Tibial nerve (tissue), 4 donors: ENCODE measurements at regions not wholly inside any gene's neighbourhood (a gene's known extent, or its start where the extent isn't known, plus 50 kb on each side); places are given as distances from the start of the nearest gene placed in this dataset.

Source experiments
- DNase-seq, 2 donors: peaks; one replicate each; pipeline ENCODE4 v3.0.0-alpha.2; 2019; ENCODE audit warnings: low spot score in 2 of 2
- H3K27ac ChIP-seq, 4 donors: fragments of 200-600 bp; sonication (generic) in 3 of 4; one replicate each; pipeline ENCODE4 v1.5.1; 2017 to 2019; ENCODE audit warnings: mild to moderate bottlenecking in 1 of 4
- H3K27me3 ChIP-seq, 2 donors: fragments of 200-600 bp; sonication (generic) in 1 of 2; one replicate each; pipeline versions ENCODE4 v1.5.1 to v1.6.0; 2017 to 2019
- H3K36me3 ChIP-seq, 3 donors: fragments of 200-600 bp; sonication (generic); one replicate each; pipeline ENCODE4 v1.5.1; 2018 to 2019
- H3K4me1 ChIP-seq, 4 donors: fragments of 200-600 bp; sonication (generic) in 3 of 4; one replicate each; pipeline ENCODE4 v1.5.1; 2017 to 2019
- H3K4me3 ChIP-seq, 4 donors: fragments of 200-600 bp; sonication (generic) in 3 of 4; one replicate each; pipeline ENCODE4 v1.5.1; 2017 to 2019; ENCODE audit warnings: mild to moderate bottlenecking in 1 of 4, moderate library complexity in 1 of 4
- H3K9me3 ChIP-seq, 4 donors: fragments of 200-600 bp; sonication (generic) in 3 of 4; one replicate each; pipeline ENCODE4 v1.5.1; 2017 to 2019
- EP300 ChIP-seq, 2 donors: sonication (generic); formaldehyde crosslinking; IDR thresholded peaks; one replicate each; pipeline ENCODE4 v1.6.1; 2017; ENCODE audit warnings: antibody characterized with exemption in 2 of 2, mild to moderate bottlenecking in 1 of 2
- POLR2A ChIP-seq, 2 donors: fragments of 450-650 bp; IDR thresholded peaks; one replicate each; pipeline ENCODE4 v1.6.1; 2017; ENCODE audit warnings: antibody characterized with exemption in 2 of 2, mild to moderate bottlenecking in 2 of 2, moderate library complexity in 2 of 2
- WGBS, 2 donors: methylation state at CpG; one replicate each; pipeline ENCODE4 v1.1.5; 2018; 5-methylcytosine and 5-hydroxymethylcytosine counted together
- TF ChIP-seq, protein P1 (sequence below), 5 experiments: fragments of 200-600 bp in 3 of 5; fragments of 450-650 bp in 2 of 5; sonication (generic) in 3 of 5; IDR thresholded peaks; one replicate each; pipeline ENCODE4 v1.5.1; 2016 to 2019; ENCODE audit warnings: antibody characterized with exemption in 5 of 5, mild to moderate bottlenecking in 3 of 5, moderate library complexity in 2 of 5

- Histone ChIP-seq H3K27me3 (no peaks in the 10 kb centered on the region), H3K36me3 (no peaks in the 10 kb centered on the region), H3K4me3 (no peak overlapping the region), H3K27ac (no peak overlapping the region), H3K9me3 (peaks cover 0 to 3% (median 0%) of the 10 kb centered on the region in 4 donors), H3K4me1 (no peaks in the 10 kb centered on the region)
- WGBS, 2 donors = 72 to 79% methylated on average over 4 of the region's 4 CpGs
- TF ChIP-seq EP300 (IDR thresholded peaks at IDR 0.05) (no peak), POLR2A (IDR thresholded peaks at IDR 0.05) (no peak)
- TF ChIP-seq, protein P1, sequence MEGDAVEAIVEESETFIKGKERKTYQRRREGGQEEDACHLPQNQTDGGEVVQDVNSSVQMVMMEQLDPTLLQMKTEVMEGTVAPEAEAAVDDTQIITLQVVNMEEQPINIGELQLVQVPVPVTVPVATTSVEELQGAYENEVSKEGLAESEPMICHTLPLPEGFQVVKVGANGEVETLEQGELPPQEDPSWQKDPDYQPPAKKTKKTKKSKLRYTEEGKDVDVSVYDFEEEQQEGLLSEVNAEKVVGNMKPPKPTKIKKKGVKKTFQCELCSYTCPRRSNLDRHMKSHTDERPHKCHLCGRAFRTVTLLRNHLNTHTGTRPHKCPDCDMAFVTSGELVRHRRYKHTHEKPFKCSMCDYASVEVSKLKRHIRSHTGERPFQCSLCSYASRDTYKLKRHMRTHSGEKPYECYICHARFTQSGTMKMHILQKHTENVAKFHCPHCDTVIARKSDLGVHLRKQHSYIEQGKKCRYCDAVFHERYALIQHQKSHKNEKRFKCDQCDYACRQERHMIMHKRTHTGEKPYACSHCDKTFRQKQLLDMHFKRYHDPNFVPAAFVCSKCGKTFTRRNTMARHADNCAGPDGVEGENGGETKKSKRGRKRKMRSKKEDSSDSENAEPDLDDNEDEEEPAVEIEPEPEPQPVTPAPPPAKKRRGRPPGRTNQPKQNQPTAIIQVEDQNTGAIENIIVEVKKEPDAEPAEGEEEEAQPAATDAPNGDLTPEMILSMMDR (IDR thresholded peaks at IDR 0.05) = no peak
- no peak for DNase-seq
Measured at GRCh38 chr5:38086777-38087176, 171.6 kb upstream of the EGFLAM start.

DNA sequence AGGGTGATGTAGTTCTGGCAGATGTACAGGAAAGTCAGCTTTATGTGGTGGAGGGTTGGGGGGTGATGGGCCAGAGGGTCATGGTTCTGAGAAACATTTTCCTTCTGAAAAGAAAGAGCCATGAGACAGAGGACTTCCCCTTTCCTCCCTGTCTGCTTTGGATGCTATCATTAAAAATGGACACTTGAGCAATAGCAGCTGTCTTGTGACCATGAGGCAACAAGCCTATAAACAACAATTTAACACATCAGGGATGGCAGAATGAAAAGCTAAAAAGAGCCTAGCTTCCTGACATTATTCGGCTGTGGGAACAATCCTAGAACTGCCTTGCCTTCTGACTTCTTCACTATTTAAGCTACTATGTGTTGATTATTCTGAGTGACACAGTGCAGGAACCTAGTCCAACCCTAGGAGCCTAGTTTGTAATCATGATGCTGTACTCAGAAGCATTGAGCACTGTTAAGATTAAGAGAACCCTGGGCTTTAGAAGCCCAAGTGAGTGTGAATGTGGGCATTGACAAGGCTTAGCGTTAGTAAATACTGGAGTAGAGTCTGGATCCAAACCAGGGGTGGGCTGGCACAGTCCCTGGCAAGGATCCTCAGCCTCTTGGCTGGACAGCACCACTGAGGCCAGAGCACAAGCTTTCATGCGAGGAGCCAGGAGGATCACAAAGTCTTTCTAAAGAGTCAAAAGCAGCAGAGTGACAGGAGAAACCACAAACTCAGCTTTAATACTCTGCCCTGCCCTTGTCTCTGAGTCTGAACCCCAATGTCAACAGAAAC lies 178.5 kb upstream of the EGFLAM start:
- no peak for TF ChIP-seq POLR2A (IDR thresholded peaks at IDR 0.05)
- TF ChIP-seq, protein P1 (IDR thresholded peaks at IDR 0.05) = no peak
- TF ChIP-seq EP300 (IDR thresholded peaks at IDR 0.05) = no peak
- H3K27ac ChIP-seq = no peak overlapping the region
- no peak overlapping the region for H3K4me3 ChIP-seq
- H3K4me1 ChIP-seq = no peaks in the 10 kb centered on the region
- WGBS, 2 donors = 73 to 95% methylated on average over 3 of the region's 3 CpGs
- H3K36me3 ChIP-seq = no peaks in the 10 kb centered on the region
- H3K9me3 ChIP-seq = no peaks in the 10 kb centered on the region
- no peak for DNase-seq
- no peaks in the 10 kb centered on the region for H3K27me3 ChIP-seq

DNA sequence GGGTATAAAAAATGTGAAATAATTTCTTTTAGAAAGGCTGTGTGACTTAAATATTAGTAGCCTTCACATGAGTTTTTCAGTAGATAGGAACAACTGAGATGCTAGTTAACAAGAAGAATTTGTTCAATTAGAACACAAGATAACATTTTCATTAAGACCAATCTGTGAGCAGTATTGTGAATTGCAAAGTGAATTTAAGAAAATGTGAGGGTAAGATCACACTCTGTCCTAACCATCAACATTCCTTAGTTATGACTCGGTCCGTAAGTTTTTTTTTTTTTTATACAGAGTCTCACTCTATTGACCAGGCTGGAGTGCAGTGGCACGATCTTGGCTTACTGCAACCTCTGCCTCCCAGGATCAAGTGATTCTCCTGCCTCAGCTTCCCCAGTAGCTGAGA lies 180.2 kb upstream of the EGFLAM start:
- no peak overlapping the region for H3K4me3 ChIP-seq
- H3K4me1 ChIP-seq = no peaks in the 10 kb centered on the region
- DNase-seq = no peak
- no peaks in the 10 kb centered on the region for H3K36me3 ChIP-seq
- WGBS, 2 donors = 53 to 67% methylated on average over 3 of the region's 3 CpGs
- H3K9me3 ChIP-seq = no peaks in the 10 kb centered on the region
- no peaks in the 10 kb centered on the region for H3K27me3 ChIP-seq
- TF ChIP-seq, protein P1 (IDR thresholded peaks at IDR 0.05) = no peak
- TF ChIP-seq POLR2A (IDR thresholded peaks at IDR 0.05) = no peak
- TF ChIP-seq EP300 (IDR thresholded peaks at IDR 0.05) = no peak
- H3K27ac ChIP-seq = no peak overlapping the region

DNA sequence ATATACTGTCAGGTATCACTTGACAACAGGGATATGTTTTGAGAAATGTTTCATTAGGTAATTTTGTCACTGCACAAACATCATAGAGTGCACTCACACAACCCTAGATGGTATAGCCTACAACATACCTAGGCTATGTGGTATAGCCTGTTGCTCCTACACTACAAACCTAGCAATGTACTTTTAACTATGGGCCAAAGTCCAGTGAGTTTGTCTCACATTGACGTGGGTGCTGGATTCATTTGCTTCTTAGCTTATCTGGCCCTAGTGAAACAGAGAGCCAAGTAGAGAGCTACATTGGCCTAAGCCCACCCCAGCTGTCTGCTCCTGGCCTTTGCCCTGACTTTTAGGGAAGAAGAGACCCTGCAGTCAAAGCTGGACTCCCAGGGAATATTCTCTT lies 180.7 kb upstream of the EGFLAM start:
- Histone ChIP-seq H3K4me1 (no peaks in the 10 kb centered on the region), H3K9me3 (no peaks in the 10 kb centered on the region), H3K27me3 (no peaks in the 10 kb centered on the region), H3K36me3 (no peaks in the 10 kb centered on the region), H3K4me3 (no peak overlapping the region), H3K27ac (no peak overlapping the region)
- DNase-seq = no peak
- WGBS, 2 donors = 59 to 75% methylated on average over 1 of the region's 1 CpG
- TF ChIP-seq POLR2A (IDR thresholded peaks at IDR 0.05) (no peak), EP300 (IDR thresholded peaks at IDR 0.05) (no peak)
- TF ChIP-seq, protein P1 (IDR thresholded peaks at IDR 0.05) = no peak

GRCh38 chr5:38071831-38072694 lies 186.3 kb upstream of the EGFLAM start:
- H3K36me3 ChIP-seq = no peaks in the 10 kb centered on the region
- no peak for DNase-seq
- H3K9me3 ChIP-seq = no peaks in the 10 kb centered on the region
- no peak overlapping the region for H3K4me3 ChIP-seq
- no peaks in the 10 kb centered on the region for H3K4me1 ChIP-seq
- no peaks in the 10 kb centered on the region for H3K27me3 ChIP-seq
- no peak overlapping the region for H3K27ac ChIP-seq
- TF ChIP-seq, protein P1 (IDR thresholded peaks at IDR 0.05) = no peak
- TF ChIP-seq POLR2A (IDR thresholded peaks at IDR 0.05) (no peak), EP300 (IDR thresholded peaks at IDR 0.05) (no peak)
- WGBS, 2 donors = 56 to 62% methylated on average over 9 of the region's 9 CpGs
